ENCODE measurements at regions not wholly inside any gene's neighbourhood (a gene's known extent, or its start where the extent isn't known, plus 50 kb on each side); places are given as distances from the start of the nearest gene placed in this dataset.
"Not testable (repeated sequence)": the region's sequence is repeated elsewhere in the genome, so short reads cannot be mapped to it uniquely, and the experiment has no call there.

GRCh38 chr10:30688456-30688855 is 58.9 kb upstream of the LYZL2 start:
- H3K79me2 ChIP-seq, result no peaks in the 10 kb centered on the region
- no peak for DNase-seq (ENCODE audit: low spot score)
- H3K27me3 ChIP-seq, result peaks cover 15% of the 10 kb centered on the region
- 49% methylated on average over 4 of the region's 4 CpGs for WGBS (ENCODE audit: low lambda C conversion rate, missing lambda C conversion rate)
- no peak overlapping the region for H3K27ac ChIP-seq
- H4K20me1 ChIP-seq (ENCODE audit: insufficient read depth, poor library complexity, severe bottlenecking), result no peaks in the 10 kb centered on the region
- no peak overlapping the region for H3K4me3 ChIP-seq
- TF ChIP-seq, protein P1, sequence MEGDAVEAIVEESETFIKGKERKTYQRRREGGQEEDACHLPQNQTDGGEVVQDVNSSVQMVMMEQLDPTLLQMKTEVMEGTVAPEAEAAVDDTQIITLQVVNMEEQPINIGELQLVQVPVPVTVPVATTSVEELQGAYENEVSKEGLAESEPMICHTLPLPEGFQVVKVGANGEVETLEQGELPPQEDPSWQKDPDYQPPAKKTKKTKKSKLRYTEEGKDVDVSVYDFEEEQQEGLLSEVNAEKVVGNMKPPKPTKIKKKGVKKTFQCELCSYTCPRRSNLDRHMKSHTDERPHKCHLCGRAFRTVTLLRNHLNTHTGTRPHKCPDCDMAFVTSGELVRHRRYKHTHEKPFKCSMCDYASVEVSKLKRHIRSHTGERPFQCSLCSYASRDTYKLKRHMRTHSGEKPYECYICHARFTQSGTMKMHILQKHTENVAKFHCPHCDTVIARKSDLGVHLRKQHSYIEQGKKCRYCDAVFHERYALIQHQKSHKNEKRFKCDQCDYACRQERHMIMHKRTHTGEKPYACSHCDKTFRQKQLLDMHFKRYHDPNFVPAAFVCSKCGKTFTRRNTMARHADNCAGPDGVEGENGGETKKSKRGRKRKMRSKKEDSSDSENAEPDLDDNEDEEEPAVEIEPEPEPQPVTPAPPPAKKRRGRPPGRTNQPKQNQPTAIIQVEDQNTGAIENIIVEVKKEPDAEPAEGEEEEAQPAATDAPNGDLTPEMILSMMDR (IDR thresholded peaks at IDR 0.05; ENCODE audit: poor library complexity), result no peak
- no peak overlapping the region for H3K4me2 ChIP-seq
- no peaks in the 10 kb centered on the region for H3K36me3 ChIP-seq (replicated peaks; ENCODE audit: insufficient read depth, low read depth)
- H2AFZ ChIP-seq, result no peak overlapping the region
- H3K9me2 ChIP-seq (replicated peaks; ENCODE audit: insufficient read depth), result no peaks in the 10 kb centered on the region
- no peaks in the 10 kb centered on the region for H3K4me1 ChIP-seq (ENCODE audit: insufficient read depth)
- H3K9me3 ChIP-seq (ENCODE audit: low read depth), result no peaks in the 10 kb centered on the region

- no peaks in the 10 kb centered on the region for H3K36me3 ChIP-seq (replicated peaks; ENCODE audit: insufficient read depth, low read depth)
- no peaks in the 10 kb centered on the region for H3K9me2 ChIP-seq (replicated peaks; ENCODE audit: insufficient read depth)
- H4K20me1 ChIP-seq (ENCODE audit: insufficient read depth, poor library complexity, severe bottlenecking), result no peaks in the 10 kb centered on the region
- no peak overlapping the region for H3K4me2 ChIP-seq
- H3K27me3 ChIP-seq, result peaks cover 15% of the 10 kb centered on the region
- no peak overlapping the region for H3K4me3 ChIP-seq
- H3K27ac ChIP-seq, result no peak overlapping the region
- H3K4me1 ChIP-seq (ENCODE audit: insufficient read depth), result no peaks in the 10 kb centered on the region
- TF ChIP-seq, protein P1 (IDR thresholded peaks at IDR 0.05; ENCODE audit: poor library complexity), result peak; percentile 90
- TF ChIP-seq EZH2 (IDR thresholded peaks at IDR 0.05; ENCODE audit: borderline replicate concordance) (no peak), EZH2phosphoT487 (IDR thresholded peaks at IDR 0.05; ENCODE audit: low read depth, severe bottlenecking, unreplicated experiment) (no peak)
- peak; percentile 85 for DNase-seq (ENCODE audit: low spot score)
- no peaks in the 10 kb centered on the region for H3K79me2 ChIP-seq
- no peaks in the 10 kb centered on the region for H3K9me3 ChIP-seq (ENCODE audit: low read depth)
- no peak overlapping the region for H2AFZ ChIP-seq
- 1% methylated on average over 7 of the region's 7 CpGs for WGBS (ENCODE audit: low lambda C conversion rate, missing lambda C conversion rate)
Observed at GRCh38 chr10:30687698-30688213, 58.2 kb upstream of the LYZL2 start.

GRCh38 chr10:30686708-30687107 is 57.2 kb upstream of the LYZL2 start:
- no peaks in the 10 kb centered on the region for H3K4me1 ChIP-seq (ENCODE audit: insufficient read depth)
- H2AFZ ChIP-seq, result no peak overlapping the region
- H3K4me3 ChIP-seq, result no peak overlapping the region
- H3K9me2 ChIP-seq (replicated peaks; ENCODE audit: insufficient read depth), result no peaks in the 10 kb centered on the region
- DNase-seq (ENCODE audit: low spot score), result no peak
- H3K79me2 ChIP-seq, result no peaks in the 10 kb centered on the region
- no peaks in the 10 kb centered on the region for H3K9me3 ChIP-seq (ENCODE audit: low read depth)
- no peaks in the 10 kb centered on the region for H3K36me3 ChIP-seq (replicated peaks; ENCODE audit: insufficient read depth, low read depth)
- WGBS (ENCODE audit: low lambda C conversion rate, missing lambda C conversion rate), result 69% methylated on average over 3 of the region's 3 CpGs
- no peak overlapping the region for H3K4me2 ChIP-seq
- H3K27me3 ChIP-seq, result peaks cover 15% of the 10 kb centered on the region
- H3K27ac ChIP-seq, result no peak overlapping the region
- H4K20me1 ChIP-seq (ENCODE audit: insufficient read depth, poor library complexity, severe bottlenecking), result no peaks in the 10 kb centered on the region
- TF ChIP-seq, protein P1 (IDR thresholded peaks at IDR 0.05; ENCODE audit: poor library complexity), result no peak

- H3K4me2 ChIP-seq, result no peak overlapping the region
- no peaks in the 10 kb centered on the region for H3K79me2 ChIP-seq
- H3K27me3 ChIP-seq, result peaks cover 15% of the 10 kb centered on the region
- 90% methylated on average over 10 of the region's 10 CpGs for WGBS (ENCODE audit: low lambda C conversion rate, missing lambda C conversion rate)
- TF ChIP-seq EZH2 (IDR thresholded peaks at IDR 0.05; ENCODE audit: borderline replicate concordance) (no peak), EZH2phosphoT487 (IDR thresholded peaks at IDR 0.05; ENCODE audit: low read depth, severe bottlenecking, unreplicated experiment) (no peak)
- TF ChIP-seq, protein P1 (IDR thresholded peaks at IDR 0.05; ENCODE audit: poor library complexity), result no peak
- no peak overlapping the region for H3K4me3 ChIP-seq
- H3K9me2 ChIP-seq (replicated peaks; ENCODE audit: insufficient read depth), result no peaks in the 10 kb centered on the region
- H3K36me3 ChIP-seq (replicated peaks; ENCODE audit: insufficient read depth, low read depth), result no peaks in the 10 kb centered on the region
- H2AFZ ChIP-seq, result no peak overlapping the region
- DNase-seq (ENCODE audit: low spot score), result no peak
- no peaks in the 10 kb centered on the region for H4K20me1 ChIP-seq (ENCODE audit: insufficient read depth, poor library complexity, severe bottlenecking)
- no peaks in the 10 kb centered on the region for H3K9me3 ChIP-seq (ENCODE audit: low read depth)
- no peaks in the 10 kb centered on the region for H3K4me1 ChIP-seq (ENCODE audit: insufficient read depth)
- no peak overlapping the region for H3K27ac ChIP-seq
Observed at GRCh38 chr10:30683496-30683895, 53.9 kb upstream of the LYZL2 start.

GRCh38 chr10:30682377-30683199 is 53.0 kb upstream of the LYZL2 start:
- not testable (repeated sequence) for H2AFZ ChIP-seq, H3K79me2 ChIP-seq, H3K4me2 ChIP-seq

More at GRCh38 chr10:30682377-30683199, 53.0 kb upstream of the LYZL2 start:
- not testable (repeated sequence) for H3K27ac ChIP-seq; H3K9me3 ChIP-seq (ENCODE audit: low read depth); H3K36me3 ChIP-seq (replicated peaks; ENCODE audit: insufficient read depth, low read depth); H3K4me3 ChIP-seq; H3K9me2 ChIP-seq (replicated peaks; ENCODE audit: insufficient read depth); H3K4me1 ChIP-seq (ENCODE audit: insufficient read depth); H4K20me1 ChIP-seq (ENCODE audit: insufficient read depth, poor library complexity, severe bottlenecking)
- peak; percentile 62 for DNase-seq (ENCODE audit: low spot score)
- peaks cover 15% of the 10 kb centered on the region for H3K27me3 ChIP-seq
- WGBS (ENCODE audit: low lambda C conversion rate, missing lambda C conversion rate), result 81% methylated on average over 9 of the region's 9 CpGs

Measured in hepatocyte (in vitro differentiated cells).